Spleen (tissue), 11 donors: ENCODE measurements at regions not wholly inside any gene's neighbourhood (a gene's known extent, or its start where the extent isn't known, plus 50 kb on each side); places are given as distances from the start of the nearest gene placed in this dataset.

ENCODE experiments used
- DNase-seq: peaks from one replicate; pipeline ENCODE4 v3.0.0-alpha.2; 2020
- H3K27ac ChIP-seq, 8 donors: fragments of 200-600 bp; sonication (generic) in 7 of 8; 1 replicate in 4 of 8; 2 replicates in 4 of 8; pipeline versions ENCODE4 v1.5.0 to v1.8.0; 2016 to 2021; ENCODE audit warnings: inconsistent platforms in 4 of 8, mild to moderate bottlenecking in 4 of 8, moderate library complexity in 1 of 8
- H3K27me3 ChIP-seq, 7 donors: fragments of 200-600 bp; sonication (generic) in 6 of 7; replicated peaks in 1 of 7; 1 replicate in 4 of 7; 2 replicates in 3 of 7; pipeline versions ENCODE4 v1.5.0 to v1.8.0; 2016 to 2021; ENCODE audit warnings: inconsistent platforms in 3 of 7, mild to moderate bottlenecking in 1 of 7
- H3K36me3 ChIP-seq, 6 donors: fragments of 200-600 bp; sonication (generic) in 5 of 6; 1 replicate in 4 of 6; 2 replicates in 2 of 6; pipeline versions ENCODE4 v1.5.0 to v1.8.0; 2016 to 2021; ENCODE audit warnings: inconsistent platforms in 2 of 6
- H3K4me1 ChIP-seq, 6 donors: fragments of 200-600 bp; sonication (generic) in 5 of 6; 1 replicate in 3 of 6; 2 replicates in 3 of 6; pipeline versions ENCODE4 v1.5.0 to v1.8.0; 2016 to 2021; ENCODE audit warnings: inconsistent platforms in 3 of 6
- H3K4me3 ChIP-seq, 8 donors: fragments of 200-600 bp; sonication (generic) in 7 of 8; 1 replicate in 4 of 8; 2 replicates in 4 of 8; pipeline versions ENCODE4 v1.5.0 to v1.8.0; 2016 to 2021; ENCODE audit warnings: inconsistent platforms in 4 of 8, mild to moderate bottlenecking in 4 of 8, moderate library complexity in 2 of 8
- H3K9me3 ChIP-seq, 8 donors: fragments of 200-600 bp; sonication (generic) in 7 of 8; 1 replicate in 4 of 8; 2 replicates in 4 of 8; pipeline versions ENCODE4 v1.5.0 to v1.8.0; 2016 to 2021; ENCODE audit warnings: inconsistent platforms in 4 of 8
- CTCF ChIP-seq, 11 experiments: fragments of 200-600 bp in 7 of 11; fragments of 450-650 bp in 4 of 11; sonication (generic) in 4 of 11; IDR thresholded peaks in 8 of 11; conservative IDR thresholded peaks in 3 of 11; 1 replicate in 7 of 11; 2 replicates in 4 of 11; pipeline versions ENCODE4 v1.4.0 to v1.8.0; 2016 to 2021; ENCODE audit warnings: antibody characterized with exemption in 11 of 11, inconsistent platforms in 4 of 11, mild to moderate bottlenecking in 1 of 11
- POLR2A ChIP-seq, 3 donors: fragments of 450-650 bp; IDR thresholded peaks; one replicate each; pipeline ENCODE4 v1.5.1; 2017; ENCODE audit warnings: antibody characterized with exemption in 3 of 3, mild to moderate bottlenecking in 1 of 3
- POLR2AphosphoS5 ChIP-seq, 3 donors: sonication (generic); formaldehyde crosslinking; IDR thresholded peaks; one replicate each; pipeline ENCODE4 v1.5.1; 2017; ENCODE audit warnings: antibody characterized with exemption in 3 of 3
- WGBS, 5 donors: extraction: QIAGEN DNeasy Blood & Tissue Kit in 3 of 5; methylation state at CpG; one replicate each; pipeline versions ENCODE4 v1.1.5 to v1.1.7; 2013 to 2018; 5-methylcytosine and 5-hydroxymethylcytosine counted together
- intact Hi-C: fragments of 100-400 bp; cut with DNase I; formaldehyde crosslinking; loops from one replicate; pipeline ENCODE4 v1.15.0; 2023; ENCODE audit warnings: low total_unique reads
- donor health status: healthy with polysubstance abuse.
- donor health status: DM: no; HTN: no; CAD: no; lungs with moderate emphysema.
- donor health status: DM: no; HTN: no; CAD: no.
- donor health status: Bipolar disorder and iron deficiency.
- donor health status: healthy.
- donor health status: DM: no; HTN: no; CAD: no.
- donor health status: DM: yes; HTN: yes; CAD: no.

- Histone ChIP-seq H3K4me1 (no peaks in the 10 kb centered on the region), H3K9me3 (peaks cover 0 to 5% (median 0%) of the 10 kb centered on the region in 8 donors), H3K36me3 (no peaks in the 10 kb centered on the region), H3K27ac (no peak overlapping the region), H3K27me3 (no peaks in the 10 kb centered on the region), H3K4me3 (no peak overlapping the region)
- DNase-seq = no peak
- 65 to 72% (median 70%) methylated on average over 6 of the region's 6 CpGs for WGBS, 5 donors
- intact Hi-C loops = no loop called here
- TF ChIP-seq CTCF (IDR thresholded peaks at IDR 0.05 in 8 of 11, conservative IDR thresholded peaks at IDR 0.05 in 3 of 11) = no peak
- no peak for TF ChIP-seq POLR2AphosphoS5 (IDR thresholded peaks at IDR 0.05)
- TF ChIP-seq POLR2A (IDR thresholded peaks at IDR 0.05) = no peak
These were observed 220.1 kb upstream of the NXPH2 start for GRCh38 chr2:139000131-139000785.

GRCh38 chr2:138997856-138998517 is 217.8 kb upstream of the NXPH2 start:
- 68 to 82% (median 77%) methylated on average over 3 of the region's 3 CpGs for WGBS, 5 donors
- H3K4me3 ChIP-seq = no peak overlapping the region
- peaks cover 0 to 6% (median 0%) of the 10 kb centered on the region in 8 donors for H3K9me3 ChIP-seq
- no peaks in the 10 kb centered on the region for H3K27me3 ChIP-seq
- H3K4me1 ChIP-seq = no peaks in the 10 kb centered on the region
- no peak overlapping the region for H3K27ac ChIP-seq
- TF ChIP-seq POLR2A (IDR thresholded peaks at IDR 0.05) (no peak), POLR2AphosphoS5 (IDR thresholded peaks at IDR 0.05) (no peak), CTCF (IDR thresholded peaks at IDR 0.05 in 8 of 11, conservative IDR thresholded peaks at IDR 0.05 in 3 of 11) (no peak)
- intact Hi-C loops = no loop called here
- DNase-seq = no peak
- no peaks in the 10 kb centered on the region for H3K36me3 ChIP-seq

GRCh38 chr2:138997346-138997745 is 217.2 kb upstream of the NXPH2 start:
- TF ChIP-seq CTCF (IDR thresholded peaks at IDR 0.05 in 8 of 11, conservative IDR thresholded peaks at IDR 0.05 in 3 of 11) = no peak
- no peak for TF ChIP-seq POLR2A (IDR thresholded peaks at IDR 0.05)
- TF ChIP-seq POLR2AphosphoS5 (IDR thresholded peaks at IDR 0.05) = no peak
- Histone ChIP-seq H3K36me3 (no peaks in the 10 kb centered on the region), H3K27ac (no peak overlapping the region), H3K9me3 (peaks cover 0 to 12% (median 1%) of the 10 kb centered on the region in 8 donors), H3K4me1 (no peaks in the 10 kb centered on the region), H3K4me3 (no peak overlapping the region), H3K27me3 (no peaks in the 10 kb centered on the region)
- no peak for DNase-seq
- intact Hi-C loops = no loop called here
- WGBS, 5 donors = 68 to 90% (median 75%) methylated on average over 2 of the region's 2 CpGs

GRCh38 chr2:138994502-138994901 is 214.3 kb upstream of the NXPH2 start:
- TF ChIP-seq POLR2AphosphoS5 (IDR thresholded peaks at IDR 0.05) (no peak), POLR2A (IDR thresholded peaks at IDR 0.05) (no peak), CTCF (IDR thresholded peaks at IDR 0.05 in 8 of 11, conservative IDR thresholded peaks at IDR 0.05 in 3 of 11) (no peak)
- no peaks in the 10 kb centered on the region for H3K36me3 ChIP-seq
- H3K9me3 ChIP-seq = peaks cover 0 to 36% (median 7%) of the 10 kb centered on the region in 8 donors
- no peak overlapping the region for H3K4me3 ChIP-seq
- H3K27ac ChIP-seq = no peak overlapping the region
- no peaks in the 10 kb centered on the region for H3K27me3 ChIP-seq
- no peaks in the 10 kb centered on the region for H3K4me1 ChIP-seq
- intact Hi-C loops = no loop called here
- no peak for DNase-seq
- 80 to 90% (median 87%) methylated on average over 1 of the region's 1 CpG for WGBS, 5 donors
